Neural crest cell (in vitro differentiated cells): ENCODE measurements at regions not wholly inside any gene's neighbourhood (a gene's known extent, or its start where the extent isn't known, plus 50 kb on each side); places are given as distances from the start of the nearest gene placed in this dataset.

Source experiments
- DNase-seq: peaks from one replicate; pipeline ENCODE4 v3.0.0; 2021; ENCODE audit warnings: low read depth, mixed read lengths, low spot score
- H3K27ac Mint-ChIP-seq: one replicate; pipeline ENCODE4 v1.8.0; 2021; ENCODE audit warnings: mild to moderate bottlenecking, mixed read lengths; ENCODE audit not compliant: unreplicated experiment
- H3K27me3 Mint-ChIP-seq: 2 replicates; pipeline ENCODE4 v1.8.0; 2021; ENCODE audit warnings: low read depth, mild to moderate bottlenecking, mixed read lengths
- H3K36me3 Mint-ChIP-seq: 2 replicates; pipeline ENCODE4 v1.8.0; 2021; ENCODE audit warnings: low read depth, mild to moderate bottlenecking, mixed read lengths
- H3K4me1 Mint-ChIP-seq: 2 replicates; pipeline ENCODE4 v1.8.0; 2021; ENCODE audit warnings: mixed read lengths
- H3K4me3 Mint-ChIP-seq: one replicate; pipeline ENCODE4 v1.8.0; 2021; ENCODE audit warnings: mild to moderate bottlenecking, mixed read lengths
- H3K9me3 Mint-ChIP-seq: 2 replicates; pipeline ENCODE4 v1.8.0; 2021; ENCODE audit warnings: mixed read lengths
- CTCF ChIP-seq: fragments of 200-600 bp; sonication (generic); conservative IDR thresholded peaks from 2 replicates; pipeline ENCODE4 v1.5.0; 2021; ENCODE audit warnings: antibody characterized with exemption, mild to moderate bottlenecking

GRCh38 chrX:20397587-20397986, 130.9 kb upstream of the RPS6KA3 start:
- Mint-ChIP-seq H3K4me3 (no peak overlapping the region), H3K27me3 (no peaks in the 10 kb centered on the region), H3K27ac (no peak overlapping the region), H3K4me1 (no peaks in the 10 kb centered on the region), H3K36me3 (no peaks in the 10 kb centered on the region), H3K9me3 (peaks cover 3% of the 10 kb centered on the region)
- DNase-seq = no peak
- TF ChIP-seq CTCF = no peak

DNA sequence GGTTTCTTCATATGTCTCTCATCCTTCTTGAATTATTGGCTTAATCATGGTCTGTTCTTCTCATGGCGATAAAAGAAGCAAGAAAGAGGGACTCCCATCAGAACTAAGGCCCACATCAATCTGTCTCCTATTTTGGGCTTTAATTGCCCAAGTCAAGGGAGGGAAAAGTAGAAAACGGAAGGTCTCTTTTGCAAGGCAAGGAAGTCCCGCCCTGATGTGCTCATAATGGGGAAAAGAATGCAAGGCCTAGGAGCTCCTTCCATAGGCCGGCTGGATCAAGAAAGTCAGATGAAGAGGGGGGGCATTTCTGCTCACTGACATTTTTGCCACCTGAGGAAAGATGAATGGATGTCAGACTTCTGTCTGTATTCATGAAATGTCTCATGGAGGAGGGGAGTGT, 127.7 kb upstream of the RPS6KA3 start:
- Mint-ChIP-seq H3K36me3 (no peaks in the 10 kb centered on the region), H3K9me3 (peaks cover 6% of the 10 kb centered on the region), H3K4me1 (no peaks in the 10 kb centered on the region), H3K27ac (no peak overlapping the region), H3K4me3 (no peak overlapping the region), H3K27me3 (no peaks in the 10 kb centered on the region)
- no peak for DNase-seq
- TF ChIP-seq CTCF = no peak

DNA sequence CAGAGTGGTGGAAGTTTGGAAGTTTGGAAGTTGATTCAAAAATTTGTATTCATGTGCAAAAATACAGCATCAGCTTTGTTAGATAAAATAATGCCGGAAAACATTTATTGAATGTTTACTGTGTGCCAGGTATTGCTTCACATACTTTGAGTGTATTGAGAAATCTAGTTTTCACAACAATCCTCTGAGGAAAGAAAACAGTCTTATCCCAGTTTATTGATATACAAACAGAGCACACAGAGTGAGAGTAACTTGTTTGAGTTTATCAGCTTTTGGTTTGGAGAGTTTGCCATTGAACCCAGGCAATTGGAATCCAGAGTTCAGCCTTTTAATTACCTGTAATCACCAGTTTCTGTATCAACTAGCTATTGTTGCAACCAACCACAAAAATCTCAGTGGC, 127.2 kb upstream of the RPS6KA3 start:
- no peak overlapping the region for H3K27ac Mint-ChIP-seq
- DNase-seq = no peak
- no peak for TF ChIP-seq CTCF
- H3K4me3 Mint-ChIP-seq = no peak overlapping the region
- H3K9me3 Mint-ChIP-seq = peaks cover 10% of the 10 kb centered on the region
- H3K36me3 Mint-ChIP-seq = no peaks in the 10 kb centered on the region
- H3K27me3 Mint-ChIP-seq = no peaks in the 10 kb centered on the region
- no peaks in the 10 kb centered on the region for H3K4me1 Mint-ChIP-seq

DNA sequence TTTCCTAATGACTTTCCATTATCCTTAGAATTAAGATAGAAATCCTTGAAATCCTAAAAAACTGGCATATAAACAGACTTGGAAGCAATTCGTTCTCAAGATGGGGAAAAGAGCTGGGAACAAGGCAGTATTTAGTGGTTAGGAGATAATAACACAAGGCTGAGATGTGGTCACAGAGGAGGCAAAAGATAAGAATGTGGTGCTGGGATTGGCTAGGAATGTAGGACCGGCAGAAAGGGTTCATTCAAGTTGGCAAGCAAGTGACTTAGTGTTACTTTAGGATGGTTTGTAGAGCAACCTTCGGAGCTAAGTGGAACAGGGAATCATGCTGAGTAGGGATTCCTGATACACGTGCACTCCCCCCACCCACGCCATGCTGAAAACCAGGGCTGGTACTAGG, 121.9 kb upstream of the RPS6KA3 start:
- DNase-seq = no peak
- Mint-ChIP-seq H3K4me1 (no peaks in the 10 kb centered on the region), H3K4me3 (no peak overlapping the region), H3K27me3 (peaks cover 5% of the 10 kb centered on the region), H3K27ac (no peak overlapping the region), H3K9me3 (peaks cover 10% of the 10 kb centered on the region), H3K36me3 (no peaks in the 10 kb centered on the region)
- no peak for TF ChIP-seq CTCF

DNA sequence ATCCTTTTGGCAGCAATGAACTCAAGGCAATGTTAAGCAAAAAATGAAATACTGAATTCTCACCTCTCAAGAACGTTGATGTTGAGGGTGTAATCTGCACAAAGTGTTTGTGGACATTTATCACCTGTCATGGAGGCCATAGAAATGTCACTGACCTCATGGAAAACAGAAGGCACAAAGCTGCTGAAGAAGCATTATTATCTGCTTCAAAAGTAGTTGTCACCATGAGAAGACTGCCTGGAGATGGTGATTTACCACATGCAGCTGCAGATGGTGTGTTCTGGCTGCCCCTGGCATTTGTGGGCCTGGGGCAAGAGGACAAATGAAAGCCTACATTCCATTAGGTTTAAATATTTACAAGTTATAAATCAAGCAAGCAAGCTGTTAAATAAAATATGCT, 116.8 kb upstream of the RPS6KA3 start:
- Mint-ChIP-seq H3K9me3 (peaks cover 7% of the 10 kb centered on the region), H3K27me3 (peaks cover 3% of the 10 kb centered on the region), H3K4me1 (no peaks in the 10 kb centered on the region), H3K36me3 (no peaks in the 10 kb centered on the region), H3K27ac (no peak overlapping the region), H3K4me3 (no peak overlapping the region)
- no peak for TF ChIP-seq CTCF
- no peak for DNase-seq
